IMR-90 (cell line): ENCODE measurements at regions not wholly inside any gene's neighbourhood (a gene's known extent, or its start where the extent isn't known, plus 50 kb on each side); places are given as distances from the start of the nearest gene placed in this dataset.

Experiments used
- ATAC-seq: fragments of 200-7000 bp; cut with Tn5 transposase; 2 replicates; pipeline ENCODE4 v1.9.1; 2020; ENCODE audit warnings: low read depth, mild to moderate bottlenecking, moderate library complexity
- BruUV-seq: library from RNA; stranded (reverse); fragments of 400-500 nt; replicated peaks from 2 replicates; lab custom pipeline; 2021; lab: Mats Ljungman, UMichigan
- CTCF ChIA-PET: fragments of 300-600 bp; formaldehyde crosslinking; extraction: SDS; loops from one replicate; lab custom pipeline; 2021; ENCODE audit warnings: antibody characterized with exemption; lab: Yijun Ruan, JAX
- POLR2A ChIA-PET: fragments of 300-600 bp; sonication (Branson Sonifier 250); formaldehyde crosslinking; loops from one replicate; lab custom pipeline; 2022; ENCODE audit warnings: antibody characterized with exemption; ENCODE audit not compliant: unreplicated experiment; lab: Charles Lee
- DNase-seq: peaks from one replicate; pipeline ENCODE4 v3.0.0; 2013
- H2AFZ ChIP-seq: replicated peaks from 2 replicates; pipeline ENCODE3; 2013; ENCODE audit warnings: low read length, mild to moderate bottlenecking; ENCODE audit not compliant: poor library complexity
- H2AK5ac ChIP-seq: 2 replicates; pipeline ENCODE4 v1.6.1; 2013; ENCODE audit warnings: low read depth, low read length, inconsistent platforms
- H2AK9ac ChIP-seq: replicated peaks from 2 replicates; pipeline ENCODE3; 2013; ENCODE audit warnings: mild to moderate bottlenecking, low read depth, low read length, moderate library complexity; ENCODE audit not compliant: poor library complexity
- H2BK120ac ChIP-seq: 2 replicates; pipeline ENCODE4 v1.6.1; 2013; ENCODE audit warnings: low read depth, low read length, inconsistent platforms
- H2BK15ac ChIP-seq: 3 replicates; pipeline ENCODE4 v1.6.1; 2013; ENCODE audit warnings: low read depth, low read length, inconsistent platforms
- H2BK20ac ChIP-seq: 2 replicates; pipeline ENCODE4 v1.6.1; 2013; ENCODE audit warnings: low read depth, mild to moderate bottlenecking, inconsistent platforms, low read length, moderate library complexity
- H2BK5ac ChIP-seq: 2 replicates; pipeline ENCODE4 v1.6.1; 2013; ENCODE audit warnings: mild to moderate bottlenecking, low read depth, low read length, inconsistent platforms; ENCODE audit not compliant: poor library complexity, severe bottlenecking
- H3K14ac ChIP-seq: replicated peaks from 2 replicates; pipeline ENCODE4 v1.6.1; 2013; ENCODE audit warnings: low read depth, low read length, inconsistent platforms
- H3K18ac ChIP-seq: 2 replicates; pipeline ENCODE4 v1.6.1; 2013; ENCODE audit warnings: low read depth, low read length, control low read depth
- H3K23ac ChIP-seq: 2 replicates; pipeline ENCODE4 v1.6.1; 2013; ENCODE audit warnings: low read depth, low read length, inconsistent platforms
- H3K27ac ChIP-seq: 2 replicates; pipeline ENCODE4 v1.5.1; 2013; ENCODE audit warnings: mild to moderate bottlenecking, control low read depth, low read length; ENCODE audit not compliant: insufficient read depth
- H3K27me3 ChIP-seq: 2 replicates; pipeline ENCODE4 v1.6.1; 2013; ENCODE audit warnings: low read length; ENCODE audit not compliant: control insufficient read depth, insufficient read depth
- H3K36me3 ChIP-seq: 2 replicates; pipeline ENCODE4 v1.6.1; 2013; ENCODE audit warnings: low read length, mixed read lengths; ENCODE audit not compliant: control insufficient read depth, insufficient read depth
- H3K4ac ChIP-seq: 2 replicates; pipeline ENCODE4 v1.6.1; 2013; ENCODE audit warnings: low read depth, low read length, inconsistent platforms
- H3K4me1 ChIP-seq: 2 replicates; pipeline ENCODE4 v1.6.1; 2013; ENCODE audit warnings: low read length, mixed read lengths; ENCODE audit not compliant: control insufficient read depth, insufficient read depth
- H3K4me2 ChIP-seq: 2 replicates; pipeline ENCODE4 v1.6.1; 2013; ENCODE audit warnings: low read depth, mild to moderate bottlenecking, control low read depth, low read length, moderate library complexity
- H3K4me3 ChIP-seq: 2 replicates; pipeline ENCODE4 v1.5.1; 2013; ENCODE audit warnings: low read depth, mild to moderate bottlenecking, control low read depth, low read length, moderate library complexity; ENCODE audit not compliant: insufficient read depth
- H3K56ac ChIP-seq: 2 replicates; pipeline ENCODE4 v1.6.1; 2013; ENCODE audit warnings: low read length, inconsistent platforms; ENCODE audit not compliant: insufficient read depth; ENCODE audit errors: extremely low read depth
- H3K79me1 ChIP-seq, 2 experiments: 2 replicates each; pipeline ENCODE4 v1.6.1; 2013; ENCODE audit warnings: low read length in 2 of 2, inconsistent platforms in 1 of 2, low read depth in 1 of 2
- H3K9ac ChIP-seq: 2 replicates; pipeline ENCODE4 v1.6.1; 2013; ENCODE audit warnings: low read depth, low read length, control low read depth
- H3K9me1 ChIP-seq: 2 replicates; pipeline ENCODE4 v1.6.1; 2013; ENCODE audit warnings: low read length, inconsistent platforms; ENCODE audit not compliant: insufficient read depth
- H3K9me3 ChIP-seq: 2 replicates; pipeline ENCODE4 v1.6.1; 2013; ENCODE audit warnings: low read length; ENCODE audit not compliant: control insufficient read depth, insufficient read depth
- H4K20me1 ChIP-seq: 2 replicates; pipeline ENCODE4 v1.6.1; 2013; ENCODE audit warnings: low read length, inconsistent platforms; ENCODE audit not compliant: insufficient read depth
- H4K5ac ChIP-seq: 2 replicates; pipeline ENCODE4 v1.6.1; 2013; ENCODE audit warnings: mild to moderate bottlenecking, low read depth, low read length, control low read depth
- H4K8ac ChIP-seq, 2 experiments: 2 replicates each; pipeline ENCODE4 v1.6.1; 2013; ENCODE audit warnings: low read depth in 2 of 2, low read length in 2 of 2, control low read depth in 1 of 2, inconsistent platforms in 1 of 2
- H4K91ac ChIP-seq: 2 replicates; pipeline ENCODE4 v1.6.1; 2013; ENCODE audit warnings: low read depth, low read length, inconsistent platforms; ENCODE audit not compliant: insufficient read depth
- BHLHE40 ChIP-seq: fragments of 150-350 bp; IDR thresholded peaks from 2 replicates; pipeline ENCODE4 v1.6.1; 2016; ENCODE audit warnings: mild to moderate bottlenecking, low read depth, low read length
- CEBPB ChIP-seq: IDR thresholded peaks from 2 replicates; pipeline ENCODE4 v1.6.1; 2012; ENCODE audit warnings: low read depth, low read length, improper control_type of control experiment
- CHD1 ChIP-seq: IDR thresholded peaks from 2 replicates; pipeline ENCODE4 v1.6.1; 2012; ENCODE audit warnings: low read depth, low read length, improper control_type of control experiment
- CTCF ChIP-seq: conservative IDR thresholded peaks from 2 replicates; pipeline ENCODE4 v1.5.1; 2012; ENCODE audit warnings: mild to moderate bottlenecking, low read depth, low read length, improper control_type of control experiment
- FOS ChIP-seq: fragments of 150-350 bp; IDR thresholded peaks from 2 replicates; pipeline ENCODE4 v1.6.1; 2016; ENCODE audit warnings: low read depth, low read length
- MAFK ChIP-seq: IDR thresholded peaks from 2 replicates; pipeline ENCODE4 v1.6.1; 2012; ENCODE audit warnings: low read depth, low read length, improper control_type of control experiment
- MAZ ChIP-seq: IDR thresholded peaks from 2 replicates; pipeline ENCODE4 v1.6.1; 2012; ENCODE audit warnings: low read depth, mild to moderate bottlenecking, low read length, improper control_type of control experiment, moderate library complexity, borderline replicate concordance
- NFE2L2 ChIP-seq: fragments of 150-350 bp; IDR thresholded peaks from 2 replicates; pipeline ENCODE4 v1.6.1; 2016; ENCODE audit warnings: low read depth, mild to moderate bottlenecking, low read length
- POLR2A ChIP-seq: IDR thresholded peaks from 2 replicates; pipeline ENCODE4 v1.6.1; 2012; ENCODE audit warnings: mild to moderate bottlenecking, low read depth, low read length
- RAD21 ChIP-seq: IDR thresholded peaks from 2 replicates; pipeline ENCODE4 v1.6.1; 2012; ENCODE audit warnings: low read length, improper control_type of control experiment
- RCOR1 ChIP-seq: IDR thresholded peaks from 2 replicates; pipeline ENCODE4 v1.6.1; 2012; ENCODE audit warnings: mild to moderate bottlenecking, low read length, improper control_type of control experiment; ENCODE audit not compliant: insufficient replicate concordance
- RFX5 ChIP-seq: IDR thresholded peaks from 2 replicates; pipeline ENCODE4 v1.8.0; 2012; ENCODE audit warnings: low read depth, mild to moderate bottlenecking, low read length, moderate library complexity
- SMC3 ChIP-seq: fragments of 150-350 bp; IDR thresholded peaks from 2 replicates; pipeline ENCODE4 v1.6.1; 2016; ENCODE audit warnings: low read depth, mild to moderate bottlenecking, antibody characterized with exemption, low read length, moderate library complexity
- WGBS, 2 experiments: methylation state at CpG; one replicate each; pipeline versions ENCODE4 v1.1.5 to v1.1.7; 2013; ENCODE audit warnings: missing lambda C conversion rate in 2 of 2; ENCODE audit not compliant: insufficient read length in 1 of 2; ENCODE audit errors: extremely low coverage in 2 of 2; 5-methylcytosine and 5-hydroxymethylcytosine counted together
- dilution Hi-C: fragments of 300-500 bp; cut with HindIII; formaldehyde crosslinking; loops from one replicate; pipeline ENCODE4 v1.14.3; 2018; ENCODE audit warnings: low sequenced_read_pairs; ENCODE audit not compliant: unreplicated experiment
- in situ Hi-C: fragments of 300-500 bp; cut with MboI; formaldehyde crosslinking; loops from 3 replicates; pipeline ENCODE4 v1.14.3; 2019; ENCODE audit warnings: low sequenced_read_pairs, inconsistent platforms, mixed read lengths
- intact Hi-C: fragments of 100-400 bp; cut with micrococcal nuclease; formaldehyde crosslinking; loops from 2 replicates; pipeline ENCODE4 v1.10.0; 2022

GRCh38 chr4:152128356-152128755 lies 367.5 kb upstream of the GATB start:
- TF ChIP-seq BHLHE40 (no peak), MAZ (no peak), MAFK (no peak), SMC3 (no peak), POLR2A (no peak), CEBPB (no peak), RAD21 (no peak), RFX5 (no peak), FOS (no peak), CTCF (no peak), CHD1 (no peak), RCOR1 (no peak), NFE2L2 (no peak)
- H2BK20ac ChIP-seq, result no peak overlapping the region
- no peak overlapping the region for H4K5ac ChIP-seq
- H2AFZ ChIP-seq, result no peak overlapping the region
- H4K20me1 ChIP-seq, result no peaks in the 10 kb centered on the region
- no peak overlapping the region for H3K18ac ChIP-seq
- H2BK120ac ChIP-seq, result no peak overlapping the region
- no peaks in the 10 kb centered on the region for H3K9me1 ChIP-seq
- ChIA-PET CTCF (no interaction called here), POLR2A (no interaction called here)
- no CpG with 5 or more reads among the region's 1 CpG for WGBS, 2 experiments
- ATAC-seq (no peak), DNase-seq (no peak)
- H3K4me2 ChIP-seq, result no peak overlapping the region
- no peaks in the 10 kb centered on the region for H3K36me3 ChIP-seq
- H3K56ac ChIP-seq, result no peak overlapping the region
- BruUV-seq, result no TSS peak
- no peak overlapping the region for H2AK5ac ChIP-seq
- in situ Hi-C loops, result no loop called here
- no peak overlapping the region for H3K4ac ChIP-seq
- no peak overlapping the region for H4K91ac ChIP-seq
- no peak overlapping the region for H2BK5ac ChIP-seq
- H3K27ac ChIP-seq, result no peak overlapping the region
- no peaks in the 10 kb centered on the region for H3K9me3 ChIP-seq
- H2BK15ac ChIP-seq, result no peak overlapping the region
- dilution Hi-C loops, result no loop called here
- no peak overlapping the region for H3K4me3 ChIP-seq
- no peak overlapping the region for H3K9ac ChIP-seq
- H3K27me3 ChIP-seq, result peaks cover 5% of the 10 kb centered on the region
- intact Hi-C loops, result no loop called here
- no peaks in the 10 kb centered on the region for H3K4me1 ChIP-seq
- no peak overlapping the region for H4K8ac ChIP-seq
- no peak overlapping the region for H3K14ac ChIP-seq
- H3K79me1 ChIP-seq, result no peaks in the 10 kb centered on the region
- no peak overlapping the region for H3K23ac ChIP-seq
- H2AK9ac ChIP-seq, result no peak overlapping the region
